Progenitor cell of endocrine pancreas (in vitro differentiated cells): ENCODE measurements at regions not wholly inside any gene's neighbourhood (a gene's known extent, or its start where the extent isn't known, plus 50 kb on each side); places are given as distances from the start of the nearest gene placed in this dataset.

ENCODE experiments used
- DNase-seq: peaks from one replicate; pipeline ENCODE4 v3.0.0; 2021; ENCODE audit warnings: low spot score; ENCODE audit not compliant: unreplicated experiment
- H3K27ac Mint-ChIP-seq: 2 replicates; pipeline ENCODE4 v1.8.0; 2021; ENCODE audit warnings: mild to moderate bottlenecking, moderate library complexity, mixed read lengths
- H3K27me3 Mint-ChIP-seq: 2 replicates; pipeline ENCODE4 v1.8.0; 2021; ENCODE audit warnings: mixed read lengths
- H3K36me3 Mint-ChIP-seq: 2 replicates; pipeline ENCODE4 v1.8.0; 2022; ENCODE audit warnings: mixed read lengths; ENCODE audit not compliant: insufficient read depth
- H3K4me1 Mint-ChIP-seq: 2 replicates; pipeline ENCODE4 v1.8.0; 2021; ENCODE audit warnings: low read depth, mixed read lengths
- H3K4me3 Mint-ChIP-seq: 2 replicates; pipeline ENCODE4 v1.8.0; 2021; ENCODE audit warnings: low read depth, mild to moderate bottlenecking, moderate library complexity, mixed read lengths
- H3K9me3 Mint-ChIP-seq: 2 replicates; pipeline ENCODE4 v1.8.0; 2021; ENCODE audit warnings: low read depth, mixed read lengths
- CTCF ChIP-seq: fragments of 200-600 bp; sonication (generic); IDR thresholded peaks from one replicate; pipeline ENCODE4 v1.5.0; 2021; ENCODE audit warnings: antibody characterized with exemption, mild to moderate bottlenecking; ENCODE audit not compliant: unreplicated experiment

GRCh38 chr18:43380104-43380672 is 102.9 kb upstream of the SYT4 start:
- no peak for DNase-seq
- Mint-ChIP-seq H3K4me3 (no peak overlapping the region), H3K27me3 (no peaks in the 10 kb centered on the region), H3K4me1 (no peaks in the 10 kb centered on the region), H3K36me3 (no peaks in the 10 kb centered on the region), H3K9me3 (peaks cover 3% of the 10 kb centered on the region), H3K27ac (no peak overlapping the region)
- TF ChIP-seq CTCF, result no peak

- H3K4me1 Mint-ChIP-seq, result no peaks in the 10 kb centered on the region
- H3K9me3 Mint-ChIP-seq, result peaks cover 3% of the 10 kb centered on the region
- no peak for DNase-seq
- TF ChIP-seq CTCF, result no peak
- H3K4me3 Mint-ChIP-seq, result no peak overlapping the region
- H3K27ac Mint-ChIP-seq, result no peak overlapping the region
- H3K27me3 Mint-ChIP-seq, result no peaks in the 10 kb centered on the region
- H3K36me3 Mint-ChIP-seq, result no peaks in the 10 kb centered on the region
Observed at GRCh38 chr18:43382641-43383403, 105.5 kb upstream of the SYT4 start.

- no peak for TF ChIP-seq CTCF
- no peak for DNase-seq
- Mint-ChIP-seq H3K4me1 (no peaks in the 10 kb centered on the region), H3K9me3 (no peaks in the 10 kb centered on the region), H3K27ac (no peak overlapping the region), H3K4me3 (no peak overlapping the region), H3K36me3 (no peaks in the 10 kb centered on the region), H3K27me3 (no peaks in the 10 kb centered on the region)
Observed at GRCh38 chr18:43389163-43389562, 111.9 kb upstream of the SYT4 start.

- no peak overlapping the region for H3K27ac Mint-ChIP-seq
- H3K36me3 Mint-ChIP-seq, result no peaks in the 10 kb centered on the region
Observed at GRCh38 chr18:43392168-43392567, 114.9 kb upstream of the SYT4 start.

GRCh38 chr18:43393174-43393573 is 115.9 kb upstream of the SYT4 start:
- H3K4me3 Mint-ChIP-seq, result no peak overlapping the region
- no peak for TF ChIP-seq CTCF
- H3K27me3 Mint-ChIP-seq, result no peaks in the 10 kb centered on the region
- no peak overlapping the region for H3K27ac Mint-ChIP-seq
- no peak for DNase-seq
- H3K36me3 Mint-ChIP-seq, result no peaks in the 10 kb centered on the region
- H3K9me3 Mint-ChIP-seq, result no peaks in the 10 kb centered on the region
- H3K4me1 Mint-ChIP-seq, result no peaks in the 10 kb centered on the region

More at GRCh38 chr18:43392168-43392567, 114.9 kb upstream of the SYT4 start:
- Mint-ChIP-seq H3K27me3 (no peaks in the 10 kb centered on the region), H3K4me3 (no peak overlapping the region), H3K4me1 (no peaks in the 10 kb centered on the region), H3K9me3 (no peaks in the 10 kb centered on the region)
- no peak for DNase-seq
- TF ChIP-seq CTCF, result no peak
